ENCODE measurements at regions not wholly inside any gene's neighbourhood (a gene's known extent, or its start where the extent isn't known, plus 50 kb on each side); places are given as distances from the start of the nearest gene placed in this dataset.

- no peaks in the 10 kb centered on the region for H3K79me2 ChIP-seq (ENCODE audit: insufficient read depth, low read length)
These were observed 58.8 kb upstream of the CALM2 start for GRCh38 chr2:47235132-47235531.

GRCh38 chr2:47234456-47234855, 58.1 kb upstream of the CALM2 start:
- Histone ChIP-seq H3K9me3 (ENCODE audit: low read length) (no peaks in the 10 kb centered on the region), H3K79me2 (ENCODE audit: insufficient read depth, low read length) (no peaks in the 10 kb centered on the region), H3K27ac (ENCODE audit: low read depth, low read length, poor library complexity, severe bottlenecking) (no peak overlapping the region), H3K36me3 (ENCODE audit: insufficient read depth, low read length) (no peaks in the 10 kb centered on the region), H3K4me2 (ENCODE audit: low read length) (no peak overlapping the region), H3F3A (ENCODE audit: insufficient read depth, low read length) (no peaks in the 10 kb centered on the region), H3K9ac (ENCODE audit: low read length) (no peak overlapping the region), H3K4me3 (ENCODE audit: low read depth, low read length, poor library complexity, severe bottlenecking) (no peak overlapping the region), H3K27me3 (ENCODE audit: insufficient read depth, low read length) (0 out of 2 replicates have a peak, but pooled peaks cover 3% of the 10 kb centered on the region), H3K4me1 (ENCODE audit: insufficient read depth, low read length, severe bottlenecking) (no peaks in the 10 kb centered on the region), H4K20me1 (ENCODE audit: insufficient read depth, low read length) (no peaks in the 10 kb centered on the region), H3K9me2 (ENCODE audit: low read depth, low read length) (no peaks in the 10 kb centered on the region), H2AFZ (ENCODE audit: low read length) (no peak overlapping the region)
- TF ChIP-seq EZH2 (IDR thresholded peaks at IDR 0.05; ENCODE audit: borderline replicate concordance, low read length) = no peak

More at GRCh38 chr2:47235132-47235531, 58.8 kb upstream of the CALM2 start:
- Histone ChIP-seq H3K4me2 (ENCODE audit: low read length) (no peak overlapping the region), H3K27ac (ENCODE audit: low read depth, low read length, poor library complexity, severe bottlenecking) (no peak overlapping the region), H4K20me1 (ENCODE audit: insufficient read depth, low read length) (no peaks in the 10 kb centered on the region), H3K9ac (ENCODE audit: low read length) (no peak overlapping the region), H3F3A (ENCODE audit: insufficient read depth, low read length) (no peaks in the 10 kb centered on the region), H3K36me3 (ENCODE audit: insufficient read depth, low read length) (no peaks in the 10 kb centered on the region), H3K27me3 (ENCODE audit: insufficient read depth, low read length) (0 out of 2 replicates have a peak, but pooled peaks cover 3% of the 10 kb centered on the region), H3K4me1 (ENCODE audit: insufficient read depth, low read length, severe bottlenecking) (no peaks in the 10 kb centered on the region), H3K4me3 (ENCODE audit: low read depth, low read length, poor library complexity, severe bottlenecking) (no peak overlapping the region), H3K9me2 (ENCODE audit: low read depth, low read length) (no peaks in the 10 kb centered on the region), H3K9me3 (ENCODE audit: low read length) (no peaks in the 10 kb centered on the region), H2AFZ (ENCODE audit: low read length) (no peak overlapping the region)
- TF ChIP-seq, protein P1, sequence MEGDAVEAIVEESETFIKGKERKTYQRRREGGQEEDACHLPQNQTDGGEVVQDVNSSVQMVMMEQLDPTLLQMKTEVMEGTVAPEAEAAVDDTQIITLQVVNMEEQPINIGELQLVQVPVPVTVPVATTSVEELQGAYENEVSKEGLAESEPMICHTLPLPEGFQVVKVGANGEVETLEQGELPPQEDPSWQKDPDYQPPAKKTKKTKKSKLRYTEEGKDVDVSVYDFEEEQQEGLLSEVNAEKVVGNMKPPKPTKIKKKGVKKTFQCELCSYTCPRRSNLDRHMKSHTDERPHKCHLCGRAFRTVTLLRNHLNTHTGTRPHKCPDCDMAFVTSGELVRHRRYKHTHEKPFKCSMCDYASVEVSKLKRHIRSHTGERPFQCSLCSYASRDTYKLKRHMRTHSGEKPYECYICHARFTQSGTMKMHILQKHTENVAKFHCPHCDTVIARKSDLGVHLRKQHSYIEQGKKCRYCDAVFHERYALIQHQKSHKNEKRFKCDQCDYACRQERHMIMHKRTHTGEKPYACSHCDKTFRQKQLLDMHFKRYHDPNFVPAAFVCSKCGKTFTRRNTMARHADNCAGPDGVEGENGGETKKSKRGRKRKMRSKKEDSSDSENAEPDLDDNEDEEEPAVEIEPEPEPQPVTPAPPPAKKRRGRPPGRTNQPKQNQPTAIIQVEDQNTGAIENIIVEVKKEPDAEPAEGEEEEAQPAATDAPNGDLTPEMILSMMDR (IDR thresholded peaks at IDR 0.05; ENCODE audit: low read length) = no peak
- TF ChIP-seq EZH2 (IDR thresholded peaks at IDR 0.05; ENCODE audit: borderline replicate concordance, low read length) = no peak

- Histone ChIP-seq H3K9ac (ENCODE audit: low read length) (no peak overlapping the region), H4K20me1 (ENCODE audit: insufficient read depth, low read length) (no peaks in the 10 kb centered on the region), H3K27me3 (ENCODE audit: insufficient read depth, low read length) (0 out of 2 replicates have a peak, but pooled peaks cover 3% of the 10 kb centered on the region), H2AFZ (ENCODE audit: low read length) (no peak overlapping the region), H3K9me2 (ENCODE audit: low read depth, low read length) (no peaks in the 10 kb centered on the region), H3K27ac (ENCODE audit: low read depth, low read length, poor library complexity, severe bottlenecking) (no peak overlapping the region), H3K4me3 (ENCODE audit: low read depth, low read length, poor library complexity, severe bottlenecking) (no peak overlapping the region), H3K9me3 (ENCODE audit: low read length) (no peaks in the 10 kb centered on the region), H3K36me3 (ENCODE audit: insufficient read depth, low read length) (no peaks in the 10 kb centered on the region), H3K4me1 (ENCODE audit: insufficient read depth, low read length, severe bottlenecking) (no peaks in the 10 kb centered on the region), H3K4me2 (ENCODE audit: low read length) (no peak overlapping the region), H3K79me2 (ENCODE audit: insufficient read depth, low read length) (no peaks in the 10 kb centered on the region), H3F3A (ENCODE audit: insufficient read depth, low read length) (no peaks in the 10 kb centered on the region)
- TF ChIP-seq, protein P1 (IDR thresholded peaks at IDR 0.05; ENCODE audit: low read length) = no peak
- TF ChIP-seq EZH2 (IDR thresholded peaks at IDR 0.05; ENCODE audit: borderline replicate concordance, low read length) = no peak
These were observed 56.6 kb upstream of the CALM2 start for GRCh38 chr2:47232738-47233415.

DNA sequence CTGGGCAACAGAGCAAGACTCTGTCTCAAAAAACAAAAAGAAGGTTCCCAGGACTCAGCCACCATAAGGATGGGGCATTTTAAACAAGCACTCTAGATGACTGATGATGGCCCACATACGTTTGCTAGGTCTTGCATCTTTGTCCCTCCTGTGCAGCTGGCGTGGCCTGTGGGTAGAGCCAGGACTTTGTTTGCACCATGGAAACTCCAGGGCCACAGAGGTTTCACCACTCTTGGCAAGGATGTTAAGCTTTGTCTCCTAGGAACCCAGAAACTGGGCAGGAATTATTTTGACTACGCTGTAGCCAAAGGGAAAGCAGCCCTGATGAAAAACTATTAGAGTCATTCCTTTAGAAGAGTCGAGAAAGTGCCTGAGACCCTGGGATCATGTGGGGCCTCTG, 54.1 kb upstream of the CALM2 start:
- Histone ChIP-seq H3K79me2 (ENCODE audit: insufficient read depth, low read length) (no peaks in the 10 kb centered on the region), H2AFZ (ENCODE audit: low read length) (no peak overlapping the region), H3K9me3 (ENCODE audit: low read length) (no peaks in the 10 kb centered on the region), H3K9ac (ENCODE audit: low read length) (no peak overlapping the region), H3K9me2 (ENCODE audit: low read depth, low read length) (no peaks in the 10 kb centered on the region), H4K20me1 (ENCODE audit: insufficient read depth, low read length) (no peaks in the 10 kb centered on the region), H3K27ac (ENCODE audit: low read depth, low read length, poor library complexity, severe bottlenecking) (no peak overlapping the region), H3K4me1 (ENCODE audit: insufficient read depth, low read length, severe bottlenecking) (peaks cover 8% of the 10 kb centered on the region), H3K4me2 (ENCODE audit: low read length) (no peak overlapping the region), H3K36me3 (ENCODE audit: insufficient read depth, low read length) (no peaks in the 10 kb centered on the region), H3K4me3 (ENCODE audit: low read depth, low read length, poor library complexity, severe bottlenecking) (no peak overlapping the region), H3F3A (ENCODE audit: insufficient read depth, low read length) (no peaks in the 10 kb centered on the region), H3K27me3 (ENCODE audit: insufficient read depth, low read length) (0 out of 2 replicates have a peak, but pooled peaks cover 3% of the 10 kb centered on the region)
- TF ChIP-seq EZH2 (IDR thresholded peaks at IDR 0.05; ENCODE audit: borderline replicate concordance, low read length) = no peak
- TF ChIP-seq, protein P1 (IDR thresholded peaks at IDR 0.05; ENCODE audit: low read length) = no peak
